MCF 10A (cell line): ENCODE measurements at regions not wholly inside any gene's neighbourhood (a gene's known extent, or its start where the extent isn't known, plus 50 kb on each side); places are given as distances from the start of the nearest gene placed in this dataset.

Source experiments
- BruUV-seq: library from RNA; stranded (reverse); fragments of 400-500 nt; replicated peaks from 2 replicates; lab custom pipeline; 2021; lab: Mats Ljungman, UMichigan
- CTCF ChIA-PET: fragments of 300-600 bp; sonication (Branson Sonifier 250); formaldehyde crosslinking; extraction: SDS; loops from one replicate; lab custom pipeline; 2021; ENCODE audit warnings: antibody characterized with exemption, inconsistent platforms; lab: Yijun Ruan, JAX
- POLR2A ChIA-PET: fragments of 300-600, 350-650 bp; sonication (Branson Sonifier 250); formaldehyde crosslinking; extraction: SDS; loops from one replicate; lab custom pipeline; 2020; ENCODE audit warnings: antibody characterized with exemption, inconsistent platforms; lab: Yijun Ruan, JAX
- DNase-seq: peaks from one replicate; pipeline ENCODE4 v3.0.0-alpha.2; 2018; ENCODE audit not compliant: unreplicated experiment
- H3K27ac Mint-ChIP-seq: one replicate; pipeline ENCODE4 v1.8.0; 2022; ENCODE audit warnings: mild to moderate bottlenecking, low read depth, mixed read lengths; ENCODE audit not compliant: unreplicated experiment
- H3K27me3 Mint-ChIP-seq: one replicate; pipeline ENCODE4 v1.8.0; 2022; ENCODE audit warnings: mixed read lengths; ENCODE audit not compliant: insufficient read depth, unreplicated experiment
- H3K36me3 Mint-ChIP-seq: one replicate; pipeline ENCODE4 v1.8.0; 2022; ENCODE audit warnings: mild to moderate bottlenecking, moderate library complexity, mixed read lengths; ENCODE audit not compliant: insufficient read depth, unreplicated experiment
- H3K4me1 Mint-ChIP-seq: one replicate; pipeline ENCODE4 v1.8.0; 2022; ENCODE audit warnings: mixed read lengths; ENCODE audit not compliant: insufficient read depth, unreplicated experiment
- H3K4me3 Mint-ChIP-seq: one replicate; pipeline ENCODE4 v1.8.0; 2022; ENCODE audit warnings: mild to moderate bottlenecking, moderate library complexity, mixed read lengths; ENCODE audit not compliant: unreplicated experiment
- H3K9me3 Mint-ChIP-seq: one replicate; pipeline ENCODE4 v1.8.0; 2022; ENCODE audit warnings: mixed read lengths; ENCODE audit not compliant: unreplicated experiment
- intact Hi-C: fragments of 100-400 bp; cut with micrococcal nuclease; formaldehyde crosslinking; loops from 2 replicates; pipeline ENCODE4 v1.14.1; 2022
- TF ChIP-seq, protein P1 (sequence below): fragments of 200-600 bp; IDR thresholded peaks from one replicate; pipeline ENCODE4 v1.8.0; 2022; ENCODE audit warnings: antibody characterized with exemption, mild to moderate bottlenecking; ENCODE audit not compliant: unreplicated experiment

DNA sequence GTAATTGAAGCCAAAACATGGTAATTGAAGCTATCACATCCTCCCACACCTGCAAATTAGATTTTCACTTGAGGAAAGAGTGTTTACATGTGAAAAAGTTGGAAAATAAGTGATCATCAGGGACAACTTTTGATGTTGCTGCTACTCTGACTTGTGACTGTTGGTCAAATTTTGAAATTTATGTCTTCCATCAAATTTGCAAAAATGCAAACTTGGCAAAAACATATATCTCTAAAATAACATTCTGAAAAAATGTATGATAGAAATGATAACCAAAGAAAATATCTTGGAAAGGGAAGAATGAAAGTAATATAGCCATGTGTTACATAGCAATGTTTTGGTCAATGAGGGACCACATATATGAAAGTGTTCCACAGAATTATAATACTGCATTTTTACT, 703.9 kb upstream of the SEMA6D start:
- BruUV-seq: no TSS peak
- ChIA-PET CTCF (no interaction called here), POLR2A (no interaction called here)
- TF ChIP-seq, protein P1, sequence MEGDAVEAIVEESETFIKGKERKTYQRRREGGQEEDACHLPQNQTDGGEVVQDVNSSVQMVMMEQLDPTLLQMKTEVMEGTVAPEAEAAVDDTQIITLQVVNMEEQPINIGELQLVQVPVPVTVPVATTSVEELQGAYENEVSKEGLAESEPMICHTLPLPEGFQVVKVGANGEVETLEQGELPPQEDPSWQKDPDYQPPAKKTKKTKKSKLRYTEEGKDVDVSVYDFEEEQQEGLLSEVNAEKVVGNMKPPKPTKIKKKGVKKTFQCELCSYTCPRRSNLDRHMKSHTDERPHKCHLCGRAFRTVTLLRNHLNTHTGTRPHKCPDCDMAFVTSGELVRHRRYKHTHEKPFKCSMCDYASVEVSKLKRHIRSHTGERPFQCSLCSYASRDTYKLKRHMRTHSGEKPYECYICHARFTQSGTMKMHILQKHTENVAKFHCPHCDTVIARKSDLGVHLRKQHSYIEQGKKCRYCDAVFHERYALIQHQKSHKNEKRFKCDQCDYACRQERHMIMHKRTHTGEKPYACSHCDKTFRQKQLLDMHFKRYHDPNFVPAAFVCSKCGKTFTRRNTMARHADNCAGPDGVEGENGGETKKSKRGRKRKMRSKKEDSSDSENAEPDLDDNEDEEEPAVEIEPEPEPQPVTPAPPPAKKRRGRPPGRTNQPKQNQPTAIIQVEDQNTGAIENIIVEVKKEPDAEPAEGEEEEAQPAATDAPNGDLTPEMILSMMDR: no peak
- no peak for DNase-seq
- H3K36me3 Mint-ChIP-seq: no peaks in the 10 kb centered on the region
- H3K4me3 Mint-ChIP-seq: no peak overlapping the region
- peaks cover 13% of the 10 kb centered on the region for H3K9me3 Mint-ChIP-seq
- H3K4me1 Mint-ChIP-seq: no peaks in the 10 kb centered on the region
- intact Hi-C loops: no loop called here
- H3K27me3 Mint-ChIP-seq: no peaks in the 10 kb centered on the region
- H3K27ac Mint-ChIP-seq: no peak overlapping the region

DNA sequence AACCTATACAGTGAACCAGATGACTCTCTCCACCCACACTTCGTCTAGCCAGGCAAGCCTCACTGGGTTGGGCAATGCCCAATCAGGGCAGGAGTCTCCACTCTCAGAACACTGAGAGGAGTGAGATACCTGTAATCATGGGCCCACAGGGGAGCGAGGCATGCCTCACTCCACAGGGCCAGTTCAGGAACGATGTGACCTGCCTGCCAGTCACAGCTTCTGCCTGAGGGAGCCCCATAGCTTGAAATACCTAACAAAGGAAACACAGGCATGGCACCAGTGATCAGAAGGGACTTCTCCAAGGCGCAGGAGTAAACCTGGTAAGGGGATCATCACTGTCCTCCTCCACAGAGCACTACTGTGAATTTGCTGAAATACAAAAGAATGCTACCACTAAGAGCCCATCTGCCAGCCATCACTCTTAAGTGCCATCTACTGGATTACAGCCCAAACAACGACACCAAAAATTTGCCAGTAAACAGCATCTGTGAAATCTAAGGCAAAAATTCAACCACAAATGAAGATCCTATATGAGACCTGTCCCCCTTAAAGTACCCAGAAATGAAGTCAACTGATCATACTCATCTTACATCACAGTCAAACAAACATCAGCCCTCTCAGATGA, 689.9 kb upstream of the SEMA6D start:
- H3K36me3 Mint-ChIP-seq: no peaks in the 10 kb centered on the region
- no peak overlapping the region for H3K4me3 Mint-ChIP-seq
- no peak for DNase-seq
- H3K27me3 Mint-ChIP-seq: no peaks in the 10 kb centered on the region
- CTCF ChIA-PET: no interaction called here
- no TSS peak for BruUV-seq
- H3K27ac Mint-ChIP-seq: no peak overlapping the region
- peaks cover 15% of the 10 kb centered on the region for H3K9me3 Mint-ChIP-seq
- TF ChIP-seq, protein P1: peak; percentile 16
- POLR2A ChIA-PET: no interaction called here
- no peaks in the 10 kb centered on the region for H3K4me1 Mint-ChIP-seq
- intact Hi-C loops: loop anchor here (1.0 kb wide), 1 partner anchor 715 kb away; no protein-coding TSS in a partner anchor

DNA sequence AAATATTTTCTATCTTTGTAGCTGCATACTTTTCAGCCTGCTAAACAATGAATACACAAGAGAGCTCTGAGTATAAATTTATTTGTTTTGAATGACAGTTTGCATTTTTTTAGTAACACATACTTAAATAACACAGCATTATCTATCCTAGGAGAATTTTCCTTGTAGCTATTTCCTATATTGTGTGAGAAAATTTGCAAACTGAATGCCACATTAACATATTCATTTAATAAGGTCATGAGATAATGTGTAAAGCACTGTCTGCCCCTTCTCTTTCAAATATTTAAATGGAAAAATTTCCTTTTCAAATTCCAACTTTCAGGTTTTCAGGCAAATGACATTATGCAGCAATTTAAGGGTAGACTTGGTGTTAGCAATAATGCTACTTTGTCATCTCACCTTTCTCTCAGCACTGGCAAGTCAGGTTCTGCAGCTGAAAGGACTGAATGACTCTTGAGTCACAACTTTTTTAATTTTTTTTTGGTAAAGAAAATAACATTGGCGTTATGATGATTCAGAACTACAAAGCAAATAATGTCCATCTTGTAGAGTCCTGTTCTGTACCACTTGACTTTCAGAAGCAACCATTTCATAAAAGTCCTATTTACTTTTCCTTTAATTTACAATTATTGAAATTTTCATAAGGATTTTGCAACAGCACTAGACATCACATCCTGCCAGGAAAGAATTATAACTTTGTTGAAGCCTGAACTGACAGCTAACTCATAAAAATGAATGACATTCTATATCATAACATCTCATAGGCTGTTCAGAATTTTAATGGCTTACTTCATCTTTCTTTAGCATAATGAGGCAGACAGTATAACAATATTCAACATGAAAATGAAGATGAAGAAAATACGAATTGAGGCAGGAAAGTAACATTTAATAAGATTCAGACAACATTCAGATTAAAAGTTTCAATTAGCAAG, 681.6 kb upstream of the SEMA6D start:
- TF ChIP-seq, protein P1: no peak
- Mint-ChIP-seq H3K27ac (no peak overlapping the region), H3K9me3 (peaks cover 2% of the 10 kb centered on the region), H3K27me3 (no peaks in the 10 kb centered on the region), H3K4me1 (peaks cover 12% of the 10 kb centered on the region), H3K36me3 (no peaks in the 10 kb centered on the region), H3K4me3 (no peak overlapping the region)
- intact Hi-C loops: no loop called here
- no peak for DNase-seq
- BruUV-seq: no TSS peak
- CTCF ChIA-PET: interaction anchor here (1.2 kb wide), 1 partner anchor 724 kb away, joined by 3 read pairs; no protein-coding TSS in a partner anchor
- POLR2A ChIA-PET: interaction anchor here (0.6 kb wide), 1 partner anchor 349 kb away, joined by 3 read pairs; no protein-coding TSS in a partner anchor

DNA sequence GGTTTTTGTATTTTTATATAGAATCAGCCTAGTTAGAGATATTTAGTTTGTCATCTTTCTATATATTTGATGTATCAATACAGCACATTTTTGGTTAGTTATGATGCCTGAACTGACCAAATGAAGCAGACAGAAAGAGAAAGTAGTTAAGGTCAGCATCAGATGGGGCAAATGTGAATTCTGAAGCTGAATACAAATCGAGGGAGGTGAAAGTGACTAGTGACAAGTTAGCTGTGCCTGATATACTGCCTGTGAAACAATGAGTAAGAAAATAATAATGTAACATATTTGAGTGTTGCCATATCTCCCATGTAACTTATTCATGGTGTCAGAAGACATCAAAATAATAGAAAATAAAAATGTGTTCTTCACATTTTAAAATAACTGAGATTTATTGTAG, 680.3 kb upstream of the SEMA6D start:
- no TSS peak for BruUV-seq

More for the DNA sequence above, 680.3 kb upstream of the SEMA6D start:
- Mint-ChIP-seq H3K4me1 (peaks cover 12% of the 10 kb centered on the region), H3K4me3 (no peak overlapping the region), H3K27ac (no peak overlapping the region), H3K36me3 (no peaks in the 10 kb centered on the region), H3K27me3 (no peaks in the 10 kb centered on the region), H3K9me3 (no peaks in the 10 kb centered on the region)
- ChIA-PET POLR2A (no interaction called here), CTCF (interaction anchor here (0.7 kb wide), 1 partner anchor 1369 kb away, joined by 3 read pairs; no protein-coding TSS in a partner anchor)
- TF ChIP-seq, protein P1: no peak
- DNase-seq: no peak
- intact Hi-C loops: no loop called here
